ACC112 (cell line): ENCODE measurements at regions not wholly inside any gene's neighbourhood (a gene's known extent, or its start where the extent isn't known, plus 50 kb on each side); places are given as distances from the start of the nearest gene placed in this dataset.

Experiments used
- H2AFZ ChIP-seq: fragments of 200-600 bp; sonication (generic); one replicate; pipeline ENCODE4 v1.6.0; 2017; ENCODE audit warnings: antibody characterized with exemption, low read length; ENCODE audit not compliant: unreplicated experiment
- H3K27ac ChIP-seq: fragments of 200-600 bp; sonication (generic); 2 replicates; pipeline ENCODE4 v1.5.1; 2014; ENCODE audit warnings: low read depth, mild to moderate bottlenecking, antibody characterized with exemption, low read length, moderate library complexity
- H3K27me3 ChIP-seq: fragments of 200-600 bp; sonication (generic); 2 replicates; pipeline ENCODE4 v1.6.1; 2014; ENCODE audit warnings: mild to moderate bottlenecking, antibody characterized with exemption, low read length, moderate library complexity, mixed read lengths; ENCODE audit not compliant: insufficient read depth
- H3K36me3 ChIP-seq: fragments of 200-600 bp; sonication (generic); 2 replicates; pipeline ENCODE4 v1.6.1; 2016; ENCODE audit warnings: mild to moderate bottlenecking, antibody characterized with exemption, low read length, moderate library complexity, mixed read lengths; ENCODE audit not compliant: insufficient read depth
- H3K4me1 ChIP-seq: fragments of 200-600 bp; sonication (generic); one replicate; pipeline ENCODE4 v1.6.1; 2016; ENCODE audit warnings: low read length, mixed read lengths; ENCODE audit not compliant: insufficient read depth, unreplicated experiment, control insufficient read depth
- H3K4me3 ChIP-seq: fragments of 200-600 bp; sonication (generic); 2 replicates; pipeline ENCODE4 v1.5.1; 2014; ENCODE audit warnings: mild to moderate bottlenecking, low read depth, low read length
- H3K79me2 ChIP-seq: fragments of 200-600 bp; sonication (generic); one replicate; pipeline ENCODE4 v1.6.0; 2016; ENCODE audit warnings: low read length; ENCODE audit not compliant: control insufficient read depth, unreplicated experiment, insufficient read depth

- Histone ChIP-seq H3K27me3 (no peaks in the 10 kb centered on the region), H3K79me2 (no peaks in the 10 kb centered on the region), H3K36me3 (no peaks in the 10 kb centered on the region), H3K27ac (no peak overlapping the region), H3K4me1 (no peaks in the 10 kb centered on the region), H2AFZ (no peak overlapping the region), H3K4me3 (no peak overlapping the region)
Measured at GRCh38 chr9:11257992-11258391, 645.2 kb upstream of the PTPRD start.

GRCh38 chr9:11269036-11269435, 656.2 kb upstream of the PTPRD start:
- no peaks in the 10 kb centered on the region for H3K79me2 ChIP-seq
- H3K27ac ChIP-seq = no peak overlapping the region
- H3K4me3 ChIP-seq = no peak overlapping the region
- H3K36me3 ChIP-seq = no peaks in the 10 kb centered on the region
- no peaks in the 10 kb centered on the region for H3K27me3 ChIP-seq
- no peaks in the 10 kb centered on the region for H3K4me1 ChIP-seq
- H2AFZ ChIP-seq = no peak overlapping the region

- Histone ChIP-seq H2AFZ (no peak overlapping the region), H3K79me2 (no peaks in the 10 kb centered on the region), H3K4me3 (no peak overlapping the region)
Measured at GRCh38 chr9:11275158-11275695, 662.4 kb upstream of the PTPRD start.

GRCh38 chr9:11312966-11313365, 700.2 kb upstream of the PTPRD start:
- H3K36me3 ChIP-seq = no peaks in the 10 kb centered on the region
- H3K27ac ChIP-seq = no peak overlapping the region
- H3K4me1 ChIP-seq = no peaks in the 10 kb centered on the region
- H2AFZ ChIP-seq = no peak overlapping the region
- no peaks in the 10 kb centered on the region for H3K27me3 ChIP-seq
- no peaks in the 10 kb centered on the region for H3K79me2 ChIP-seq
- H3K4me3 ChIP-seq = no peak overlapping the region

More at GRCh38 chr9:11275158-11275695, 662.4 kb upstream of the PTPRD start:
- no peak overlapping the region for H3K27ac ChIP-seq
- no peaks in the 10 kb centered on the region for H3K36me3 ChIP-seq
- no peaks in the 10 kb centered on the region for H3K4me1 ChIP-seq
- H3K27me3 ChIP-seq = no peaks in the 10 kb centered on the region

GRCh38 chr9:11318946-11319345, 706.1 kb upstream of the PTPRD start:
- Histone ChIP-seq H3K27ac (no peak overlapping the region), H3K27me3 (no peaks in the 10 kb centered on the region), H3K79me2 (no peaks in the 10 kb centered on the region), H3K4me3 (no peak overlapping the region), H2AFZ (no peak overlapping the region), H3K36me3 (no peaks in the 10 kb centered on the region), H3K4me1 (no peaks in the 10 kb centered on the region)

GRCh38 chr9:11319538-11319937, 706.7 kb upstream of the PTPRD start:
- H3K4me1 ChIP-seq = no peaks in the 10 kb centered on the region
- no peaks in the 10 kb centered on the region for H3K79me2 ChIP-seq
- H2AFZ ChIP-seq = no peak overlapping the region
- H3K27ac ChIP-seq = no peak overlapping the region
- H3K4me3 ChIP-seq = no peak overlapping the region
- H3K36me3 ChIP-seq = no peaks in the 10 kb centered on the region
- no peaks in the 10 kb centered on the region for H3K27me3 ChIP-seq

- Histone ChIP-seq H3K36me3 (no peaks in the 10 kb centered on the region), H3K27ac (no peak overlapping the region), H3K4me3 (no peak overlapping the region), H3K27me3 (no peaks in the 10 kb centered on the region), H3K4me1 (no peaks in the 10 kb centered on the region), H2AFZ (no peak overlapping the region), H3K79me2 (no peaks in the 10 kb centered on the region)
Measured at GRCh38 chr9:11320989-11321388, 708.2 kb upstream of the PTPRD start.

- Histone ChIP-seq H3K4me3 (no peak overlapping the region), H3K27me3 (no peaks in the 10 kb centered on the region), H3K4me1 (no peaks in the 10 kb centered on the region), H3K36me3 (no peaks in the 10 kb centered on the region), H3K79me2 (no peaks in the 10 kb centered on the region), H3K27ac (no peak overlapping the region), H2AFZ (no peak overlapping the region)
Measured at GRCh38 chr9:11323457-11323856, 710.7 kb upstream of the PTPRD start.

- Histone ChIP-seq H3K4me1 (no peaks in the 10 kb centered on the region), H3K27me3 (no peaks in the 10 kb centered on the region), H3K27ac (no peak overlapping the region), H3K36me3 (no peaks in the 10 kb centered on the region), H2AFZ (no peak overlapping the region), H3K4me3 (no peak overlapping the region), H3K79me2 (no peaks in the 10 kb centered on the region)
Measured at GRCh38 chr9:11326231-11326630, 713.4 kb upstream of the PTPRD start.

- H3K36me3 ChIP-seq = no peaks in the 10 kb centered on the region
- H3K27me3 ChIP-seq = no peaks in the 10 kb centered on the region
- H3K4me1 ChIP-seq = no peaks in the 10 kb centered on the region
- H3K79me2 ChIP-seq = no peaks in the 10 kb centered on the region
- H2AFZ ChIP-seq = no peak overlapping the region
- H3K27ac ChIP-seq = no peak overlapping the region
- no peak overlapping the region for H3K4me3 ChIP-seq
Measured at GRCh38 chr9:11328326-11328725, 715.5 kb upstream of the PTPRD start.

GRCh38 chr9:11335011-11335410, 722.2 kb upstream of the PTPRD start:
- no peaks in the 10 kb centered on the region for H3K4me1 ChIP-seq
- no peak overlapping the region for H3K4me3 ChIP-seq
- no peaks in the 10 kb centered on the region for H3K36me3 ChIP-seq
- H2AFZ ChIP-seq = no peak overlapping the region
- no peaks in the 10 kb centered on the region for H3K27me3 ChIP-seq
- no peaks in the 10 kb centered on the region for H3K79me2 ChIP-seq
- no peak overlapping the region for H3K27ac ChIP-seq
